HL-60 (cell line): ENCODE measurements at regions not wholly inside any gene's neighbourhood (a gene's known extent, or its start where the extent isn't known, plus 50 kb on each side); places are given as distances from the start of the nearest gene placed in this dataset.

Source experiments
- DNase-seq, 2 experiments: peaks; one replicate each; pipeline ENCODE4 v3.0.0-alpha.2; 2010 to 2020; ENCODE audit warnings: low read depth in 1 of 2, low spot score in 1 of 2
- H3K27ac ChIP-seq: fragments of 250-450 bp; sonication (Bioruptor Pico); replicated peaks from 2 replicates; pipeline ENCODE4 v1.5.1; 2020; ENCODE audit warnings: mild to moderate bottlenecking, moderate library complexity
- H3K27me3 ChIP-seq: fragments of 250-450 bp; sonication (Bioruptor Pico); 2 replicates; pipeline ENCODE4 v1.5.1; 2021; ENCODE audit warnings: mild to moderate bottlenecking, moderate library complexity; ENCODE audit not compliant: insufficient read depth, poor library complexity, severe bottlenecking
- H3K4me3 ChIP-seq: replicated peaks from 2 replicates; pipeline ENCODE4 v1.5.1; 2011; ENCODE audit warnings: mild to moderate bottlenecking, control low read depth, low read length; ENCODE audit not compliant: insufficient read depth
- GABPA ChIP-seq: IDR thresholded peaks from 2 replicates; pipeline ENCODE4 v1.6.1; 2012; ENCODE audit warnings: low read depth
- POLR2AphosphoS5 ChIP-seq: IDR thresholded peaks from 2 replicates; pipeline ENCODE4 v1.6.1; 2012; ENCODE audit warnings: low read depth
- SPI1 ChIP-seq: IDR thresholded peaks from 2 replicates; pipeline ENCODE4 v1.6.1; 2012; ENCODE audit warnings: low read depth, mild to moderate bottlenecking, borderline replicate concordance
- TF ChIP-seq, protein P1 (sequence below): IDR thresholded peaks from 2 replicates; pipeline ENCODE4 v1.6.1; 2012; ENCODE audit warnings: low read depth; ENCODE audit not compliant: insufficient replicate concordance
- TF ChIP-seq, protein P2 (sequence below): IDR thresholded peaks from one replicate; pipeline ENCODE4 v1.5.1; 2011; ENCODE audit warnings: low read length, control low read depth, inconsistent platforms; ENCODE audit not compliant: insufficient read depth

DNA sequence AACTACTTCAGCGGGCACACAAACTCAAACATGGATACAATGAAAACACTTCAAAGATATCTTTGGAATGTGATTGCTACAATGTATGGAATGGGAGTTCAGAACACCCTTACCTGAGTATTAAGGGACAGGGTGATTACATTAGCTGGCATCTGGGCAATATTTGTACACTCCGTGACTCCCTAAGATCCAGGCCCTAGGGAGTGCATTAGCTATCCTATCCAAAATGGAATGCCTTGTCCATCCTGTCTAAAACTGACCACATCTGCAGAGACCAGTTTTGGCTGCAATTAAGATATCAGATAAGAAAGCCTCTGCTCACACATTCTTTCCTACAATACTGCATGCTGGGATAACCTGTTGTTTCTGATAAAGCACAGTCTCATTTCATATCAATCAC is 176.6 kb upstream of the EMCN start:
- Histone ChIP-seq H3K27me3 (no peaks in the 10 kb centered on the region), H3K4me3 (no peak overlapping the region), H3K27ac (no peak overlapping the region)
- DNase-seq: no peak
- TF ChIP-seq, protein P1, sequence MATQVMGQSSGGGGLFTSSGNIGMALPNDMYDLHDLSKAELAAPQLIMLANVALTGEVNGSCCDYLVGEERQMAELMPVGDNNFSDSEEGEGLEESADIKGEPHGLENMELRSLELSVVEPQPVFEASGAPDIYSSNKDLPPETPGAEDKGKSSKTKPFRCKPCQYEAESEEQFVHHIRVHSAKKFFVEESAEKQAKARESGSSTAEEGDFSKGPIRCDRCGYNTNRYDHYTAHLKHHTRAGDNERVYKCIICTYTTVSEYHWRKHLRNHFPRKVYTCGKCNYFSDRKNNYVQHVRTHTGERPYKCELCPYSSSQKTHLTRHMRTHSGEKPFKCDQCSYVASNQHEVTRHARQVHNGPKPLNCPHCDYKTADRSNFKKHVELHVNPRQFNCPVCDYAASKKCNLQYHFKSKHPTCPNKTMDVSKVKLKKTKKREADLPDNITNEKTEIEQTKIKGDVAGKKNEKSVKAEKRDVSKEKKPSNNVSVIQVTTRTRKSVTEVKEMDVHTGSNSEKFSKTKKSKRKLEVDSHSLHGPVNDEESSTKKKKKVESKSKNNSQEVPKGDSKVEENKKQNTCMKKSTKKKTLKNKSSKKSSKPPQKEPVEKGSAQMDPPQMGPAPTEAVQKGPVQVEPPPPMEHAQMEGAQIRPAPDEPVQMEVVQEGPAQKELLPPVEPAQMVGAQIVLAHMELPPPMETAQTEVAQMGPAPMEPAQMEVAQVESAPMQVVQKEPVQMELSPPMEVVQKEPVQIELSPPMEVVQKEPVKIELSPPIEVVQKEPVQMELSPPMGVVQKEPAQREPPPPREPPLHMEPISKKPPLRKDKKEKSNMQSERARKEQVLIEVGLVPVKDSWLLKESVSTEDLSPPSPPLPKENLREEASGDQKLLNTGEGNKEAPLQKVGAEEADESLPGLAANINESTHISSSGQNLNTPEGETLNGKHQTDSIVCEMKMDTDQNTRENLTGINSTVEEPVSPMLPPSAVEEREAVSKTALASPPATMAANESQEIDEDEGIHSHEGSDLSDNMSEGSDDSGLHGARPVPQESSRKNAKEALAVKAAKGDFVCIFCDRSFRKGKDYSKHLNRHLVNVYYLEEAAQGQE: no peak
- TF ChIP-seq POLR2AphosphoS5 (no peak), SPI1 (no peak), GABPA (no peak)

DNA sequence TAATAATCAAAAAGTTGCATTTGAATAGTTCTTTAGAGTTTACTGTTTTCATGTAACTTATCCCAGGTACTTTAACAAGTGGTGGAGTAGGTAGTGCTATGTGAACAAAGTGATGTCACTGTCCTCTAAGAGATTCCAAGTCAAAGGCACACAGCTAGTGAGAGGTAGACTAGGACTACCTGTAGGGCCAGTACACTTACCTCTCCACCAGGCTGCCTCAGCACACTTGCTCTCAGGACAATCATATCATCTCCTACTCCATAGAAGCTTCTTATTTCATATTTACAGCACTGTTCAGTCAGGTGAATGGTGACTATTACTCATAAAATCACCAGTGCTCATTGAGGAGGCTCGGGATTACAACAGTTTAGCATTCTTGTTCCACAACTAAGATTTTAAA is 173.0 kb upstream of the EMCN start:
- DNase-seq: no peak
- TF ChIP-seq POLR2AphosphoS5 (no peak), SPI1 (no peak), GABPA (no peak)
- TF ChIP-seq, protein P2, sequence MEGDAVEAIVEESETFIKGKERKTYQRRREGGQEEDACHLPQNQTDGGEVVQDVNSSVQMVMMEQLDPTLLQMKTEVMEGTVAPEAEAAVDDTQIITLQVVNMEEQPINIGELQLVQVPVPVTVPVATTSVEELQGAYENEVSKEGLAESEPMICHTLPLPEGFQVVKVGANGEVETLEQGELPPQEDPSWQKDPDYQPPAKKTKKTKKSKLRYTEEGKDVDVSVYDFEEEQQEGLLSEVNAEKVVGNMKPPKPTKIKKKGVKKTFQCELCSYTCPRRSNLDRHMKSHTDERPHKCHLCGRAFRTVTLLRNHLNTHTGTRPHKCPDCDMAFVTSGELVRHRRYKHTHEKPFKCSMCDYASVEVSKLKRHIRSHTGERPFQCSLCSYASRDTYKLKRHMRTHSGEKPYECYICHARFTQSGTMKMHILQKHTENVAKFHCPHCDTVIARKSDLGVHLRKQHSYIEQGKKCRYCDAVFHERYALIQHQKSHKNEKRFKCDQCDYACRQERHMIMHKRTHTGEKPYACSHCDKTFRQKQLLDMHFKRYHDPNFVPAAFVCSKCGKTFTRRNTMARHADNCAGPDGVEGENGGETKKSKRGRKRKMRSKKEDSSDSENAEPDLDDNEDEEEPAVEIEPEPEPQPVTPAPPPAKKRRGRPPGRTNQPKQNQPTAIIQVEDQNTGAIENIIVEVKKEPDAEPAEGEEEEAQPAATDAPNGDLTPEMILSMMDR: no peak
- TF ChIP-seq, protein P1: no peak
- Histone ChIP-seq H3K4me3 (no peak overlapping the region), H3K27me3 (no peaks in the 10 kb centered on the region), H3K27ac (no peak overlapping the region)

DNA sequence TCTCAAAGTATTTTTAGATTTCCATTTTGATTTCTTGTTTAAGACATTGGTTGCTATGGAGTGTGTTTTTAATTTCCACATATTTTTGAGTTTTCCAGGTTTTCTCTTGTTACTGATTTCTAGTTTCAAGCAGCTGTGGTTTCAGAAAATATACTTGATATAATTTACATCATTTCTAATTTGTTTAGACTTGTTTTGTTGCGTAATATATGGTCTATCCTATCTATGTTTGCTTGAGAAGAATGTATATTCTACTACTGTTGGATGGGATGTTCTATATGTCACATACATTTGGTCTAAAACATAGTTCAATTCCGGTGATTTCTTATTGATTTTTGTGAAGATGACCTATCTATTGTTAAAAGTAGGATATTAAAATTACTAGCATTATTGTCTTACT is 170.5 kb upstream of the EMCN start:
- no peak for DNase-seq
- no peak overlapping the region for H3K27ac ChIP-seq
- TF ChIP-seq POLR2AphosphoS5 (no peak), SPI1 (no peak)
- TF ChIP-seq, protein P1: no peak
- TF ChIP-seq, protein P2: no peak
- H3K27me3 ChIP-seq: no peaks in the 10 kb centered on the region
- no peak overlapping the region for H3K4me3 ChIP-seq
